Activated effector memory CD4-positive, alpha-beta T cell treated with Interleukin-2 at 50 U/mL for 16 hours (primary cell): ENCODE measurements at regions not wholly inside any gene's neighbourhood (a gene's known extent, or its start where the extent isn't known, plus 50 kb on each side); places are given as distances from the start of the nearest gene placed in this dataset.

ENCODE experiments used
- DNase-seq: peaks from one replicate; pipeline ENCODE4 v3.0.0-alpha.2; 2020

DNA sequence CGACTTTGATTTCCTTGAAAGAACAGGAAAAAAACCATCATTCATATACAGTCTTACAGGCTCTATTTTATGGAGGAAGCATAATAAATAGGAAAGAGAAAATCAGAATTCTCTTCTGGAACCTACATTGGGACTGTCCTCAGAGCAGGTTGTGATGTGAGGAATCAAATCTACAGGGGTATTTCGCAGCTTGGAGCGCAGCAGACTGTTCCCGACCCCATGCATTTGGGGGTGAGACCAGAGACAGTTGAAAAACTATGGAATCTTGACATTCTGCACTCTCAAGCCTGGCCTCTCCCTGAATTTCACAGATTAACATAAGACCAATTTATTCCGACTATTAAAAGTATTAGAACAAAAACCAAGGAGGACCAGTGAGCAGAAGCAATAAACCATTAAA lies 93.3 kb upstream of the PRSS58 start:
- DNase-seq: no peak

DNA sequence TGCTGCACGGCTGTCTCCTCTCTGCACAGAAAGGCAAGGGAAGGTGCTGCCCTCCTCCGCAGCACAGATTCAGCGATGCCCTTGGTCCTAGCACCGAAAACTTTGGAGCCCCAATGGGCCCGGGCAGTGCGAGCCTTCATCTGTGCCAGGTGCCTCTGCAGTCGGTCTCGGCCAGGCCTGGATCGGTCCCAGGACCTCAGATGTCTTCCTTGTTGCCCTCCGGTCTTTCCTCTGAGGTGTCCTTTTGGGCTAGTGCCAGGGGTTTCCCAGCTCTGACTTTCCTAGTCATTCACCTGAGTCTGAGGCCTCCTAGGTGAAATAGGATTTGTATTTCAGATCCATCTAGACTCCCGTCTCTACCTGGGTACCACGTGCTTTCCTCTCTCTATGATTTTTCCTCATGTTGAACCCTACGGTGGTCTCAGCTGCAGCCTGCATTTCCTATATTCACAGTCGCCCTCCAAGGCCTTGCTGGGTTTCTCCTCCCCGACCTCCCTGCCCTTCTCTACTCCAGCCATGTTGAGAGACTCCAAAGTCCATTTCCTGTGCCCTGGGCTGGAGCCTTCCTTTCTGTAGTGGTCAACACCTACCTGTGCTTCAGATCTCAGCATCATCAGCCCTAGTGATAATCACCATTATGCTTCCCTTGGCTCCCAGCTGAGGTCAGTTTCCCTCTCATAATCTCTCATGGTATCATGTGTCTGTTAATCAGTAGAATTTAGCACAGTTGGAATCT lies 92.0 kb upstream of the PRSS58 start:
- no peak for DNase-seq

DNA sequence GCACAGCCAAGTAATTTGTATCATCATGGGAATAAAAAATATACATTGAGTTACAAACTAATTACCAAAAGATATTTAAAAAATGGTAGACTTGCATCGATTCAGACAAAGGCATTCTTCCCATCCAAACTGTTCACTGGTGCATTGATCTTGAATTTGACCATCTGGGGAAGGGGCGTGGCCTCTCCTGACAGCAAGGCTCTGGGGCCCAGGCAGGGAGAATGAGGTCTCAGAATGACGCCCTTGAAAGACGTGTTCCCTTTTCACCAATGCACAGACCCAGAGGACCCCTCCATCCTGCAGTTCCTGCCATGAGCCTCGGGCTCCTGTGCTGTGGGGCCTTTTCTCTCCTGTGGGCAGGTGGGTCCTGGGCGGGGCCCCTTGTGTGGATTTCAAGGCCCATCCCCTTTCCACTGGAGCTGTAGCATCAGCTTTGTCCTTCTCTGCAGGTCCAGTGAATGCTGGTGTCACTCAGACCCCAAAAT lies 91.1 kb upstream of the PRSS58 start:
- no peak for DNase-seq

GRCh38 chr7:142348100-142348499 lies 90.2 kb upstream of the PRSS58 start:
- no peak for DNase-seq

- DNase-seq: no peak
Observed at GRCh38 chr7:142347091-142347490, 89.2 kb upstream of the PRSS58 start.

GRCh38 chr7:142345811-142346210 lies 88.0 kb upstream of the PRSS58 start:
- DNase-seq: no peak

DNA sequence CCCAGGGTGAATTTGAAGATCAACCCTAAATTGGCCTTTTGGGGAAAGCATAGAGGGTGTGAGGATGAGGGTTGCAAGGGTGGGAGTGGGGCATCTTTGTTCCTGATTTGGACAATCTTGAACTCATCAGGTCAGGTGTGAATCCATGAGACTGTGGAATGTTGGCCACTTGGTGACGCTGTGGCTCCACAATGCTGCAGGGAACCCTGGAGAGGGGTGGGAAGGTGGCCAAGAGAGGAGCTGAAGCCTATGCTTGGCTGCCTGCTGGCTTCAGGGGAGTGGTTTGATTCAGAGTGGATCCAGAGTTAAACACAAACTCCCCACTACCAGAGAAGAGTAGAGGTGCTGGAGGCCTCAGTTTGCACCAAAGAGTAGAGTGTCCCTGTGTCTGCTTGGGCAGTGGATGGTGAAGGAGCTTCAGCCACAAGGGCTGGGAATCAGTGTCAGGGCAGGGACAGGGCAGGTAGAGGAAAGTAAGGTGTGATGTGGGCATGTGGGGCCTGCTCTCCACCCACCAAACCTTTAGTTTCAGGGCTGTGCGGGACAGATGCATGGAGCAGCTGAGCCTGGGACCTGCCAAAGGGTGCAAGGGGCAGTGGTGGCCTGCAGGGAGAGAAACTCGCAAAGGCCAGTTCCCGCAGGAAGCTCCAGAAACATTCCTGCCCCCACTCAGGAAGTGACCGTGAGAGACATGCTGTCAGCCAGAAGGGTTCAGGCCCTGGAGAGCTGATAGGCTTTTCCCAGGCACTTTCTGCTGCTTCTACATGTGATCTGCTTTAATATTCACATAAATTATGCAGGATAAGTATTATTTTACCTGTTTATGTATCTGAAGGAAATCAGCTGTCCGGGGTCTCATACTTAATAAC lies 81.0 kb upstream of the PRSS58 start:
- DNase-seq: no peak

DNA sequence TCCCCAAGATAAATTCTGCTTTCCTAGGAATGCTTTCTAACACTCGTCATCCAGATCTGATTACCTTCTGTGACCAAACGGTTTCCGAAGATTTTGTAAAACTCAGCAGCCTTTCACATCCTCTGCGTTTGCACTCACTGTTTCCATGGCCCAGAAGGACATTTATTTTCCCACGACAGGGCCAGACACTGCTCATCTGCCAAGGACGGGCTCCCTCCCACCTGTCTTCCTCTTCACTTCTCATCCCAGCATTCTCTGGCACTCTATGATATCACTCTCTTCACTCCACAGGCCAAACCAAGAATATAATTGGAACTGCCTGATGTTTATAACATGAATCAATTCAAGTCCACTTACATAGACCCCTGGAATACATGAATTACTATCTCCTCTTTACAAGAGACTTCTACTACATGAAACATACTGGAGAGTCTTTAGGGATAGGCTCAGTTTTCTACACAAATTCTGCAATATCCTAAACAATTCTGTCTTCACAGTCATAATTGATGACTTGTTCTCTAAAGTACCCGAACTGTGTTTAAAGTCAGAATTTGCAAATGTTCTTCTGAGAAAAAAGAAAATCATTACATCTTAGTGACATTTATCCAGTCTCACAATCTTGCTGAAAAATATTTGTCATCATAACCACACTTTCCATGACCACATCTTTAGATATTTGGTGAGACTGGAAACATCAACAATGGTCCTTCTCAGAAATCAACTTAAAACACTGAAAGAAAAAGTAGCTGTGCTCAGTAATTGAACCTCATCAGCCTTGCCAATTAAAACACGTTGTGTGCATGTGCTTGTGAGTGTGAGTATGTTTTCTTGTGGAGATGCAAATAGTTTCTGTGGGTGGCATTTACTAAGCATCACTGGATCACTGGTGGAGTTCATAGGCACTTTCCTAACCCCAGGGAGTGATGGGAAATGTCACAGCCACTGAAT lies 79.5 kb upstream of the PRSS58 start:
- no peak for DNase-seq

- no peak for DNase-seq
Observed at GRCh38 chr7:142334806-142335205, 76.9 kb upstream of the PRSS58 start.

DNA sequence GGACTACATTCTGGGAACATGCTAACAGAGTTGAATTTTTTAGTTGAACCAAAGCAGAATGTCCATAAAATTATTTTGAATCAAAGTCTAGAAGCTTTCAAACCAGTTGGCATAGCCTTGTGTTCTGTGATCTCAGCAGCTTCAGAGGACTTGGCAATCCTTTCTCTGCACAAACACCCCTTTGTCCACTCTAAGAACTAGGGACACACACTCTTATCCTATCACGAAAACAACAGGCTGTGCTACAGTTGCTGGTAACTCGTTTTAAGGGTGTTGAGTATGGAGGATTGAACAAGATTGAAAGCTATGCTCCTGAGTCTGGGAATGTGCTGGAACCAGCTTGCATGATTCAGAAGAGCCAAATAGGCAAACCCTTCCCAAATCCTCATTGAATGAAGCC lies 76.4 kb upstream of the PRSS58 start:
- DNase-seq: no peak

DNA sequence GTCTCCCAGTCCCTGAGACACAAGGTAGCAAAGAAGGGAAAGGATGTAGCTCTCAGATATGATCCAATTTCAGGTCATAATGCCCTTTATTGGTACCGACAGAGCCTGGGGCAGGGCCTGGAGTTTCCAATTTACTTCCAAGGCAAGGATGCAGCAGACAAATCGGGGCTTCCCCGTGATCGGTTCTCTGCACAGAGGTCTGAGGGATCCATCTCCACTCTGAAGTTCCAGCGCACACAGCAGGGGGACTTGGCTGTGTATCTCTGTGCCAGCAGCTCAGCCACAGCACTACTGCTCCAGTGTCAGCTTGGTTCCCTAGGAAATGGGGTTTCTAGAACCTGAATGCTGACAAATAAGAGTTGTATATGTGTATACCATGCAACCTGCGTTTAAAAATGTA lies 74.6 kb upstream of the PRSS58 start:
- no peak for DNase-seq

DNA sequence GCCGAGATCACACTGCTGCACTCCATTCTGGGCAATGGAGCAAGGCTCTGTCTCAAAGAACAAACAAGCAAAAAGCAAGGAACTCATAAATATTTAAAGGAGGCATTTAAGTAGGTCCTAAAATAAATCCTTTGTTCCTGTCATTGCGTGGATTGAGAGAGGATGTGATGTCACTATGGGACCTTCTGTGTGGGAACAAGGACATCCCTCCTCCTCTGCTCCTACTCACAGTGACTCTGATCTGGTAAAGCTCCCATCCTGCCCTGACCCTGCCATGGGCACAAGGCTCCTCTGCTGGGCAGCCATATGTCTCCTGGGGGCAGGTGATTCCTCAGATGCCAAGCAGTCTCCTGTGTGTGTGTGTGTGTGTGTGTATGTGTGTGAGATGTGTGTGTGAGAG lies 74.1 kb upstream of the PRSS58 start:
- DNase-seq: no peak

DNA sequence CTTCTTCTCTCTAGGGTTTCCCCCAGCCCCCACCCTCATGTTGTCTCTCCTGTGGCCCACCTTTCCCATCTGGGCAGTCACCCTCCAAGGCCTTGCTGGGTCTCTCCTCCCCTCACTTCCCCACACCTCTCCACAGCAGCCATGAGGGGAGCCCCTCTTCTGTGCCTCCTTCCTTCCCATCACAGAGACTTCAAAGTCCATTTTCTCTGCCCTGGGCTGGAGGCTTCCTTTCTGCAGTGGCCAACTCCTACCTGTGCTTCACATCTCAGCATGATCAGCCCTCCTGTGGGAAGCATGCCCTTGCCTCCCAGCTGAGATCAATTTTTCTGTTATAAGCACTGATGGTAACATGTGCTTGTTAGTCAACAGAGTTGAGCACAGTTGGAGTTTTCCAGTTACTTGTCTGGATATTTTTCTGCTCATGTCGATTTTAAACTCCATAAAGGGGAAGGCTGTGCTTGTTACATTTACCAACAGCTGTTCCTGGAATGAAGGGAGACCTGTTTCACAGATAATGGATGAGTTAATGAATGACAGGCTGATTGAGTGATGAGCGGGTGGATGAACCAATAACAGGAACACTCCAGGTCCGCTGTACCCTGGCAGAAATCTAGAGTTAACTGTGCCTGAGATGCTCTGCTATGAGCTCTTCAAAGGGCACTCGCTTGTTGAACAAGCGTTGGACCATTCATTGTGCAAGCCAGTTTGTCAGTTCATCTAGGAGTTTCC lies 71.4 kb upstream of the PRSS58 start:
- no peak for DNase-seq

GRCh38 chr7:142328551-142328950 lies 70.7 kb upstream of the PRSS58 start:
- DNase-seq: no peak

DNA sequence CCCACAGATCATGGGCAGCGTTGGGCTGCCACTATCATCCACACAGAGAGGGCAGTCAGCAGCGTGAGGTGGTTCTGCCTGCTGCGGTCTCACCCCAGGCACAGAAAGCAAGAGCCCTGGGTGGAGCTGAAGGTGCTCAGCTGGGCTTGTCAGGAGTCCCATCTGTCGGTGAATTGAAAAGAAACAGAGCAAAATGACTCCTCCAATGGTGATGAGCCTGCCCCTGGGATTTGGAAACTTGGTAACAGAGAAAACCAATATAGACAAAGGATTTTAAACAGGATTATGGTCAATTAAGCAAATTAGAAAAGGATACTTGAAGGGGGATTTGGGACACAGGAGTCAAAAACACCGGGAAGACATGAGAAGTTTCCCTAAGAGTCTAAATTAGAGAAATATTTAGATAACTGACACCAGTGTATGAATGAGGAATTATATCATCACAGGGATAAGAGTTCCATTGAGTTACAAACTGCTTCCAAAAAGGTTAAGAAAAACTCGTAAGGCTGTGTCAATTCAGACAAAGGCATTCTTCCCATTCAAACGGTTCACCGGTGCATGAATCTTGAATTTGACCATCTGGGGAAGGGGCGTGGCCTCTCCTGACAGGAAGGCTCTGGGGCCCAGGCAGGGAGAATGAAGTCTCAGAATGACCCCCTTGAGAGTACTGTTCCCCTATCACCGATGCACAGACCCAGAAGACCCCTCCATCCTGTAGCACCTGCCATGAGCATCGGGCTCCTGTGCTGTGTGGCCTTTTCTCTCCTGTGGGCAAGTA lies 70.0 kb upstream of the PRSS58 start:
- no peak for DNase-seq

- no peak for DNase-seq
Observed at GRCh38 chr7:142323706-142324105, 65.8 kb upstream of the PRSS58 start.

- DNase-seq: no peak
Observed at GRCh38 chr7:142321391-142321790, 63.5 kb upstream of the PRSS58 start.

GRCh38 chr7:142320883-142321282 lies 63.0 kb upstream of the PRSS58 start:
- no peak for DNase-seq

- no peak for DNase-seq
Observed at GRCh38 chr7:142319970-142320369, 62.1 kb upstream of the PRSS58 start.

- DNase-seq: no peak
Observed at GRCh38 chr7:142314281-142314680, 56.4 kb upstream of the PRSS58 start.

- DNase-seq: no peak
Observed at GRCh38 chr7:142313528-142313927, 55.7 kb upstream of the PRSS58 start.

DNA sequence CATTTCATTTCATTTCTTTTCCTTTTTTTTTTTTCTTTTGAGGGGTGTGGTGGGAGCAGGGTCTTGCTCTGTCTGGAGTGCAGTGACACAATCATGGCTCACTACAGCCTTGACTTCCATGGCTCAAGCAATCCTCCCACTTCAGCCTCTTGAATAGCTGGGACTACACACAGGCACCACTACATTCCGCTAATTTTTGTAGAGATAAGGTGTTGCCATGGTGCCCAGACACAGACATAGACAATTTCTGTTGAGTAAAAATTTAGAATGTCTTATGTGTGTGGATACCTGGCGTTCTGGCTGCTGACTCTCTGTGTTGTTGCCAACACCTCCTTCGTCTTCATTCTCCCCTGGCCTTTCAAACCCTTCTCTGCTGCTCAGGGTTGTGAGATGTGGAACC lies 54.0 kb upstream of the PRSS58 start:
- no peak for DNase-seq
